Liver (tissue), 8 donors: ENCODE measurements at regions not wholly inside any gene's neighbourhood (a gene's known extent, or its start where the extent isn't known, plus 50 kb on each side); places are given as distances from the start of the nearest gene placed in this dataset.

Experiments
- DNase-seq: peaks from one replicate; pipeline ENCODE4 v3.0.0-alpha.2; 2017; ENCODE audit warnings: low spot score
- H3K27ac ChIP-seq, 2 donors: one replicate each; pipeline ENCODE4 v1.7.0; 2013; ENCODE audit warnings: inconsistent platforms in 2 of 2, low read length in 2 of 2, control low read depth in 1 of 2, low read depth in 1 of 2, mild to moderate bottlenecking in 1 of 2
- H3K27me3 ChIP-seq, 4 donors: one replicate each; pipeline versions ENCODE4 v1.6.1 to v1.7.0; 2013; ENCODE audit warnings: low read length in 3 of 4, inconsistent platforms in 1 of 4, mild to moderate bottlenecking in 1 of 4, moderate library complexity in 1 of 4; ENCODE audit not compliant: control insufficient read depth in 4 of 4, insufficient read depth in 4 of 4
- H3K36me3 ChIP-seq, 4 donors: one replicate each; pipeline versions ENCODE4 v1.6.1 to v1.7.0; 2013; ENCODE audit warnings: low read length in 3 of 4, mild to moderate bottlenecking in 3 of 4, low read depth in 1 of 4, moderate library complexity in 1 of 4; ENCODE audit not compliant: control insufficient read depth in 4 of 4, insufficient read depth in 3 of 4
- H3K4me1 ChIP-seq, 4 donors: one replicate each; pipeline versions ENCODE4 v1.6.1 to v1.7.0; 2013; ENCODE audit warnings: low read length in 3 of 4, mild to moderate bottlenecking in 3 of 4, moderate library complexity in 1 of 4; ENCODE audit not compliant: control insufficient read depth in 4 of 4, insufficient read depth in 4 of 4
- H3K4me3 ChIP-seq, 3 donors: one replicate each; pipeline versions ENCODE4 v1.6.1 to v1.7.0; 2013; ENCODE audit warnings: low read length in 3 of 3, control low read depth in 1 of 3, low read depth in 1 of 3, mild to moderate bottlenecking in 1 of 3
- H3K9ac ChIP-seq, 2 donors: one replicate each; pipeline ENCODE4 v1.7.0; 2013; ENCODE audit warnings: low read length in 2 of 2, mild to moderate bottlenecking in 2 of 2, moderate library complexity in 2 of 2, control low read depth in 1 of 2, low read depth in 1 of 2
- H3K9me3 ChIP-seq, 4 donors: one replicate each; pipeline versions ENCODE4 v1.6.1 to v1.7.0; 2013; ENCODE audit warnings: low read length in 3 of 4; ENCODE audit not compliant: control insufficient read depth in 4 of 4
- EGR1 ChIP-seq, 2 donors: IDR thresholded peaks; 2 replicates each; pipeline ENCODE4 v1.6.1; 2016 to 2018; ENCODE audit warnings: antibody characterized with exemption in 2 of 2, low read depth in 2 of 2
- FOXA1 ChIP-seq: IDR thresholded peaks from 2 replicates; pipeline ENCODE4 v1.6.1; 2016; ENCODE audit warnings: antibody characterized with exemption
- FOXA2 ChIP-seq: IDR thresholded peaks from 2 replicates; pipeline ENCODE4 v1.6.1; 2016; ENCODE audit warnings: antibody characterized with exemption
- GABPA ChIP-seq, 2 donors: IDR thresholded peaks in 1 of 2; conservative IDR thresholded peaks in 1 of 2; 2 replicates each; pipeline ENCODE4 v1.6.1; 2016; ENCODE audit warnings: antibody characterized with exemption in 2 of 2, mild to moderate bottlenecking in 1 of 2, moderate library complexity in 1 of 2
- HNF4A ChIP-seq, 2 donors: conservative IDR thresholded peaks; 2 replicates each; pipeline ENCODE4 v1.6.1; 2016; ENCODE audit warnings: antibody characterized with exemption in 2 of 2, mild to moderate bottlenecking in 2 of 2
- HNF4G ChIP-seq: IDR thresholded peaks from 2 replicates; pipeline ENCODE4 v1.6.1; 2016; ENCODE audit warnings: antibody characterized with exemption
- JUND ChIP-seq, 2 donors: IDR thresholded peaks; 2 replicates each; pipeline ENCODE4 v1.6.1; 2016; ENCODE audit warnings: antibody characterized with exemption in 2 of 2
- NR2F2 ChIP-seq: IDR thresholded peaks from 2 replicates; pipeline ENCODE4 v1.6.1; 2016; ENCODE audit warnings: antibody characterized with exemption
- RAD21 ChIP-seq, 2 donors: IDR thresholded peaks; 2 replicates each; pipeline ENCODE4 v1.6.1; 2016; ENCODE audit warnings: antibody characterized with exemption in 2 of 2, mild to moderate bottlenecking in 2 of 2
- RXRA ChIP-seq, 2 donors: IDR thresholded peaks; 2 replicates each; pipeline ENCODE4 v1.6.1; 2017 to 2018; ENCODE audit warnings: antibody characterized with exemption in 2 of 2, mild to moderate bottlenecking in 1 of 2
- SP1 ChIP-seq: IDR thresholded peaks from 2 replicates; pipeline ENCODE4 v1.6.1; 2018; ENCODE audit warnings: antibody characterized with exemption, mild to moderate bottlenecking
- TAF1 ChIP-seq: conservative IDR thresholded peaks from 2 replicates; pipeline ENCODE4 v1.6.1; 2016; ENCODE audit warnings: antibody characterized with exemption, mild to moderate bottlenecking
- YY1 ChIP-seq: IDR thresholded peaks from 2 replicates; pipeline ENCODE4 v1.6.1; 2016; ENCODE audit warnings: antibody characterized with exemption, mild to moderate bottlenecking
- WGBS: extraction: QIAGEN DNeasy Blood & Tissue Kit; methylation state at CpG from one replicate; pipeline ENCODE4 v1.1.7; 2013; 5-methylcytosine and 5-hydroxymethylcytosine counted together
- TF ChIP-seq, protein P1 (sequence below): IDR thresholded peaks from 2 replicates; pipeline ENCODE4 v1.6.1; 2016; ENCODE audit warnings: antibody characterized with exemption
- TF ChIP-seq, protein P2 (sequence below): IDR thresholded peaks from 2 replicates; pipeline ENCODE4 v1.6.1; 2016; ENCODE audit warnings: antibody characterized with exemption
- TF ChIP-seq, protein P3 (sequence below): IDR thresholded peaks from 2 replicates; pipeline ENCODE4 v1.6.1; 2016; ENCODE audit warnings: antibody characterized with exemption
- TF ChIP-seq, protein P4 (sequence below): IDR thresholded peaks from 2 replicates; pipeline ENCODE4 v1.6.1; 2016; ENCODE audit warnings: antibody characterized with exemption, mild to moderate bottlenecking
- TF ChIP-seq, protein P5 (sequence below): fragments of 150-350 bp; IDR thresholded peaks from 2 replicates; pipeline ENCODE4 v1.5.1; 2017; ENCODE audit warnings: improper control_type of control experiment, low read depth, low read length; ENCODE audit not compliant: missing input control
- donor health status: healthy.
- donor health status: healthy.
- donor health status: healthy.
- donor health status: healthy.
- donor health status: healthy.

DNA sequence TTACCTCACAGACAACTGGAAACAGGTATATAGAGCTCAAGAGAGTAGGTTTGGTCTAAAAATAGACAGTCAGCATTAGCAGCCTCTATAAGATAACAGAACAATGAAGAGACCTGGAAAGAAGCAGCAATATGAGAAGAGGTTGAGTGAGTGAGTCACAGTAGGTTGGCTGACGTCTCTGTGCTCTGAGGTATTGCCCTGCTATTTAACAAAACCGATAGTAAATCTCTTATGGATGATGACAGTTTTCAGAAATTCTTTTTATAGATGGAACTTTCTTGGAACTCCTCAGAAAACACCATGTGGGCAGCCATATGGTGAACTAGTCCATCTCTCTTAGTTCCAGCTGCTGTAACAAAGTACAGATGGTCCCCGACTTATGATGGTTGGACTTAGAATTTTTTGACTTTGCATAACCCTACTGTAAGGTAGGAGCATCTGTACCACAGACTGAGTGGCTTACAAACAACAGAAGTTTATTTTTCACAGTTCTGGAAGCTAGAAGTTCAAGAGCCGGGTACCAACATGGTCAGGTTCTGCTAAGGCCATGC is 123.5 kb downstream of the MBD2 start:
- H3K4me3 ChIP-seq, result no peak overlapping the region
- no peak for DNase-seq
- no peaks in the 10 kb centered on the region for H3K36me3 ChIP-seq
- H3K27me3 ChIP-seq, result no peaks in the 10 kb centered on the region
- no peak overlapping the region for H3K27ac ChIP-seq
- no peak overlapping the region for H3K9ac ChIP-seq
- H3K4me1 ChIP-seq, result no peaks in the 10 kb centered on the region
- TF ChIP-seq, protein P1, sequence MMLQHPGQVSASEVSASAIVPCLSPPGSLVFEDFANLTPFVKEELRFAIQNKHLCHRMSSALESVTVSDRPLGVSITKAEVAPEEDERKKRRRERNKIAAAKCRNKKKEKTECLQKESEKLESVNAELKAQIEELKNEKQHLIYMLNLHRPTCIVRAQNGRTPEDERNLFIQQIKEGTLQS, result no peak
- TF ChIP-seq TAF1 (no peak), NR2F2 (no peak), EGR1 (IDR thresholded peaks at IDR 0.05; ENCODE audit: low read depth in 2 of 2) (no peak)
- 76% methylated on average over 4 of the region's 4 CpGs for WGBS
- peaks cover 0 to 3% (median 3%) of the 10 kb centered on the region in 4 donors for H3K9me3 ChIP-seq

DNA sequence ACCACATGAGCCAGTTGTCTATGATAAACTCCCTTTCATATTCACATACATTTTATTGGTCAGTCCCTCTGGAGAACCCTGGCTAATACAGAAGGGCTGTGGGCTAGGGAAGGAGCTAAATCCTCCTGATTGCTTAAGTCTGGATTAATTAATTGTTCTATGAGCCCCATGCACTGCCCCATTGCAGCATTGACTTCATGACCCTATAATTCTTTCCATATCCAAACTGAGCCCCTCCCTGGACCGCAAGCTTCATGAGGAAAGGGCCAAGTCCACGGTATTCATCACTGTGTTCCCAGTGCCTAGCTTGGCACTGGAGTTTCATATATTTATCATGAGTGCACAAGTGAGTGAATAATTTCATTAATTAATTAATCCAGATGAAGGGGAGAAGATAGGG is 124.0 kb downstream of the MBD2 start:
- no peak overlapping the region for H3K4me3 ChIP-seq
- H3K36me3 ChIP-seq, result no peaks in the 10 kb centered on the region
- no peaks in the 10 kb centered on the region for H3K27me3 ChIP-seq
- 81% methylated on average over 2 of the region's 2 CpGs for WGBS
- TF ChIP-seq, protein P1, result no peak
- no peak for DNase-seq
- H3K27ac ChIP-seq, result no peak overlapping the region
- no peaks in the 10 kb centered on the region for H3K4me1 ChIP-seq
- peaks cover 0 to 3% (median 3%) of the 10 kb centered on the region in 4 donors for H3K9me3 ChIP-seq
- H3K9ac ChIP-seq, result no peak overlapping the region

DNA sequence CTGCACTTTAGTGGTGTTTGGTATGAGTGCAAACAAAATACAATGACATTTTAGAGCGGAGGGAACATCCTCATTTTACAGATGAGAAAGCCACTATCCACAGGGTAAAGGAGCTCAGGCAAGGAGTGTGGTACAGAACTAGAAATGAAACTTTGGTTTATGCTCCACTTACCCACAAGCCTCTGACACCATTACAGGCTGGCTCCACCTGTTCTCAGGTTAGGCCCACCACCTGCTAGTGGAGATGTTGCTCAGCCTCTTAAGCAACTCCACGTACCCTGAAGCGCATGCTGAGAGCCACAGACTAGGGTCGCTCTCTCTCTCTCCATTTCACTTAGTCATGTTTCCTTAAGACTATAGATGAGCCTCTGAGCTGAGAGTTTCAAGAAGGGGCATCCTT is 130.0 kb downstream of the MBD2 start:
- 92% methylated on average over 4 of the region's 4 CpGs for WGBS
- Histone ChIP-seq H3K27me3 (no peaks in the 10 kb centered on the region), H3K36me3 (no peaks in the 10 kb centered on the region), H3K4me1 (no peaks in the 10 kb centered on the region), H3K4me3 (no peak overlapping the region), H3K27ac (no peak overlapping the region), H3K9me3 (peaks cover 0 to 3% (median 3%) of the 10 kb centered on the region in 4 donors), H3K9ac (no peak overlapping the region)
- no peak for DNase-seq
- TF ChIP-seq JUND (IDR thresholded peaks at IDR 0.05), result no peak
- TF ChIP-seq, protein P2, sequence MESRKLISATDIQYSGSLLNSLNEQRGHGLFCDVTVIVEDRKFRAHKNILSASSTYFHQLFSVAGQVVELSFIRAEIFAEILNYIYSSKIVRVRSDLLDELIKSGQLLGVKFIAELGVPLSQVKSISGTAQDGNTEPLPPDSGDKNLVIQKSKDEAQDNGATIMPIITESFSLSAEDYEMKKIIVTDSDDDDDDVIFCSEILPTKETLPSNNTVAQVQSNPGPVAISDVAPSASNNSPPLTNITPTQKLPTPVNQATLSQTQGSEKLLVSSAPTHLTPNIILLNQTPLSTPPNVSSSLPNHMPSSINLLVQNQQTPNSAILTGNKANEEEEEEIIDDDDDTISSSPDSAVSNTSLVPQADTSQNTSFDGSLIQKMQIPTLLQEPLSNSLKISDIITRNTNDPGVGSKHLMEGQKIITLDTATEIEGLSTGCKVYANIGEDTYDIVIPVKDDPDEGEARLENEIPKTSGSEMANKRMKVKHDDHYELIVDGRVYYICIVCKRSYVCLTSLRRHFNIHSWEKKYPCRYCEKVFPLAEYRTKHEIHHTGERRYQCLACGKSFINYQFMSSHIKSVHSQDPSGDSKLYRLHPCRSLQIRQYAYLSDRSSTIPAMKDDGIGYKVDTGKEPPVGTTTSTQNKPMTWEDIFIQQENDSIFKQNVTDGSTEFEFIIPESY, result no peak
- TF ChIP-seq, protein P1, result no peak
- TF ChIP-seq HNF4A (conservative IDR thresholded peaks at IDR 0.05), result no peak
- no peak for TF ChIP-seq EGR1 (IDR thresholded peaks at IDR 0.05; ENCODE audit: low read depth in 2 of 2)
- no peak for TF ChIP-seq YY1
- no peak for TF ChIP-seq FOXA2
- TF ChIP-seq, protein P3, sequence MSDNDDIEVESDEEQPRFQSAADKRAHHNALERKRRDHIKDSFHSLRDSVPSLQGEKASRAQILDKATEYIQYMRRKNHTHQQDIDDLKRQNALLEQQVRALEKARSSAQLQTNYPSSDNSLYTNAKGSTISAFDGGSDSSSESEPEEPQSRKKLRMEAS, result no peak
- TF ChIP-seq, protein P4, sequence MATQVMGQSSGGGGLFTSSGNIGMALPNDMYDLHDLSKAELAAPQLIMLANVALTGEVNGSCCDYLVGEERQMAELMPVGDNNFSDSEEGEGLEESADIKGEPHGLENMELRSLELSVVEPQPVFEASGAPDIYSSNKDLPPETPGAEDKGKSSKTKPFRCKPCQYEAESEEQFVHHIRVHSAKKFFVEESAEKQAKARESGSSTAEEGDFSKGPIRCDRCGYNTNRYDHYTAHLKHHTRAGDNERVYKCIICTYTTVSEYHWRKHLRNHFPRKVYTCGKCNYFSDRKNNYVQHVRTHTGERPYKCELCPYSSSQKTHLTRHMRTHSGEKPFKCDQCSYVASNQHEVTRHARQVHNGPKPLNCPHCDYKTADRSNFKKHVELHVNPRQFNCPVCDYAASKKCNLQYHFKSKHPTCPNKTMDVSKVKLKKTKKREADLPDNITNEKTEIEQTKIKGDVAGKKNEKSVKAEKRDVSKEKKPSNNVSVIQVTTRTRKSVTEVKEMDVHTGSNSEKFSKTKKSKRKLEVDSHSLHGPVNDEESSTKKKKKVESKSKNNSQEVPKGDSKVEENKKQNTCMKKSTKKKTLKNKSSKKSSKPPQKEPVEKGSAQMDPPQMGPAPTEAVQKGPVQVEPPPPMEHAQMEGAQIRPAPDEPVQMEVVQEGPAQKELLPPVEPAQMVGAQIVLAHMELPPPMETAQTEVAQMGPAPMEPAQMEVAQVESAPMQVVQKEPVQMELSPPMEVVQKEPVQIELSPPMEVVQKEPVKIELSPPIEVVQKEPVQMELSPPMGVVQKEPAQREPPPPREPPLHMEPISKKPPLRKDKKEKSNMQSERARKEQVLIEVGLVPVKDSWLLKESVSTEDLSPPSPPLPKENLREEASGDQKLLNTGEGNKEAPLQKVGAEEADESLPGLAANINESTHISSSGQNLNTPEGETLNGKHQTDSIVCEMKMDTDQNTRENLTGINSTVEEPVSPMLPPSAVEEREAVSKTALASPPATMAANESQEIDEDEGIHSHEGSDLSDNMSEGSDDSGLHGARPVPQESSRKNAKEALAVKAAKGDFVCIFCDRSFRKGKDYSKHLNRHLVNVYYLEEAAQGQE, result no peak
- TF ChIP-seq NR2F2, result no peak
- TF ChIP-seq TAF1, result no peak
- TF ChIP-seq, protein P5, sequence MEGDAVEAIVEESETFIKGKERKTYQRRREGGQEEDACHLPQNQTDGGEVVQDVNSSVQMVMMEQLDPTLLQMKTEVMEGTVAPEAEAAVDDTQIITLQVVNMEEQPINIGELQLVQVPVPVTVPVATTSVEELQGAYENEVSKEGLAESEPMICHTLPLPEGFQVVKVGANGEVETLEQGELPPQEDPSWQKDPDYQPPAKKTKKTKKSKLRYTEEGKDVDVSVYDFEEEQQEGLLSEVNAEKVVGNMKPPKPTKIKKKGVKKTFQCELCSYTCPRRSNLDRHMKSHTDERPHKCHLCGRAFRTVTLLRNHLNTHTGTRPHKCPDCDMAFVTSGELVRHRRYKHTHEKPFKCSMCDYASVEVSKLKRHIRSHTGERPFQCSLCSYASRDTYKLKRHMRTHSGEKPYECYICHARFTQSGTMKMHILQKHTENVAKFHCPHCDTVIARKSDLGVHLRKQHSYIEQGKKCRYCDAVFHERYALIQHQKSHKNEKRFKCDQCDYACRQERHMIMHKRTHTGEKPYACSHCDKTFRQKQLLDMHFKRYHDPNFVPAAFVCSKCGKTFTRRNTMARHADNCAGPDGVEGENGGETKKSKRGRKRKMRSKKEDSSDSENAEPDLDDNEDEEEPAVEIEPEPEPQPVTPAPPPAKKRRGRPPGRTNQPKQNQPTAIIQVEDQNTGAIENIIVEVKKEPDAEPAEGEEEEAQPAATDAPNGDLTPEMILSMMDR, result no peak
- TF ChIP-seq RXRA (IDR thresholded peaks at IDR 0.05), result no peak
- no peak for TF ChIP-seq SP1
- no peak for TF ChIP-seq HNF4G
- no peak for TF ChIP-seq RAD21 (IDR thresholded peaks at IDR 0.05)
- no peak for TF ChIP-seq FOXA1
- TF ChIP-seq GABPA (IDR thresholded peaks at IDR 0.05 in 1 of 2, conservative IDR thresholded peaks at IDR 0.05 in 1 of 2), result no peak
